HG02840 (cell line): ENCODE measurements at regions not wholly inside any gene's neighbourhood (a gene's known extent, or its start where the extent isn't known, plus 50 kb on each side); places are given as distances from the start of the nearest gene placed in this dataset.
"Not testable (repeated sequence)": the region's sequence is repeated elsewhere in the genome, so short reads cannot be mapped to it uniquely, and the experiment has no call there.

Source experiments
- ATAC-seq: cut with Tn5 transposase; IDR thresholded peaks from one replicate; pipeline ENCODE4 v1.9.1; 2021; ENCODE audit warnings: mild to moderate bottlenecking, moderate library complexity, moderate number of reproducible peaks; ENCODE audit not compliant: unreplicated experiment, low FRiP score

DNA sequence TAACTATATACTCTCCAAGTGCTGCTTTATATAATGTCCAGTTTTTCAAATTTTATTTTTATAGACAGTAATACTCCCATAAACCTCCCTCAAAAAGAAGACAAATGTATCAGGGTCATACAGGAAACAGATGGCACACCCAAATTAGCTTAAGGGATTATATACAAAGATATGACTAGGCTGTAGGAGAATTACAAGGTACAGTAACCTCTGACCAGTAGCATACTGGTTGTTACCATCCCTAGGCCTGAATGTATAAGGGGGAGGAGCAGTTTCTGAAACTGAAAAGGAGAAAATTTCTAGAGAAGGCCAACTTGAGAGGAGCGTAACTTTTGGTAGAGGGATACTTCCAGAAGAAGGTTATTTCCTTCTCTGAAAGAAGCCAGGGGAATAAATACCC, 122.6 kb upstream of the NBPF19 start:
- ATAC-seq = not testable (repeated sequence)

DNA sequence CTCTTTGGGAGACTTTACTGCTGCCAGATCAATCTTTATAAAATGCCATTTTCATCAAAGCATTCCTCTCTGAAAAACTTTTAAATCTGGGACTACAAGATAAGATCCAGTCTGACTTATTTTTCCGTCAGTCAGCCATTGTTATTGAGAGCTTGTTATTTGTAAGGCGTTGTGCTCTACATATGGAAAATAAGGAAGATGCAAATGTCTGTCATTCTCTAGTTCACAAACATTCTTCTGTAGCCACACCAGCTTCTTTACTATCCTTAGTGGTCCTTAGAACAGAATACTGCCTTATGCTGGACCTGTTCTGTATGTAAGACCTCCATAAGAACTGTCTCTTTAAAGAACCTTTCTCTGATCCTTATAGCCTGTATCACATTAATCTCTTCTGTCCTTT, 120.3 kb upstream of the NBPF19 start:
- not testable (repeated sequence) for ATAC-seq

- ATAC-seq = not testable (repeated sequence)
These were observed 119.1 kb upstream of the NBPF19 start for GRCh38 chr1:149355748-149356147.

DNA sequence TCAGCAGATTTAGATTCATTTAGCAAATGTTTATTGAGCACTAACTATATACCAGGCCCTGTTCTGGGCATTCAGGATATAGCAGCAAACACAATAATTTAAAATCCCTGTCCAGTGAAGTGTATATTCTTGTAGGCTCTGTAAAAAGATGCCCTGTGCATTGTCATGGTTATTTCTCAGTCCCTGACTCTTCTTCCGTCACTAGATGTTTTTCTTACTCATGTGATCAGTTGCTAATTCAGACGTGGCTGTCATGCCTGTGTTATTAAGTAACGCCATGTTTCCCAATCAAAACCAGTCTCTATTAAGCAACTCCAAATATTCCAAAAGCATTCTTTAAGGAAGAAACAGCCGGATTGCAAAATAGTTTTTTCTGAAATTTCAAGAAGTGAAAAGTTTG, 118.7 kb upstream of the NBPF19 start:
- not testable (repeated sequence) for ATAC-seq

- ATAC-seq = not testable (repeated sequence)
These were observed 114.5 kb upstream of the NBPF19 start for GRCh38 chr1:149360351-149360750.

DNA sequence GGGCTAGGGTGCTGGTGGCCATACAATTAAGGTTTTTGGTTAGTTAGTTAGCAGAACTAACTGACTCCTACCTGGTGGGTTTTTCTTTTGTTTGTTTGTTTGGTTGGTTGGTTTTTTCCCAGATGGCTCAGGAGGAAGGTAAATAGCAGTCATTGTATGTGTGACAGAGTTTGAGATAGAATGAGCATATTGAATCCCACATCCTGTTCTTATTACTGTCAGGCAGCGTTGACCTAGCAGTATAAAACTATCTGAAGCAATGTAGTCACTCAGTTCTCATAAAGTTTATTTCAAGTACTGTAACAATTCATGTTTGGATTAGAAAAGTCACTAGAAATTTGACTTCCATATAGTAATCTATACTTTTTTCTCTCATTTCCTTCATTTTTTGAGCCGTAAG, 113.5 kb upstream of the NBPF19 start:
- ATAC-seq = not testable (repeated sequence)

GRCh38 chr1:149364188-149364981, 110.5 kb upstream of the NBPF19 start:
- not testable (repeated sequence) for ATAC-seq

DNA sequence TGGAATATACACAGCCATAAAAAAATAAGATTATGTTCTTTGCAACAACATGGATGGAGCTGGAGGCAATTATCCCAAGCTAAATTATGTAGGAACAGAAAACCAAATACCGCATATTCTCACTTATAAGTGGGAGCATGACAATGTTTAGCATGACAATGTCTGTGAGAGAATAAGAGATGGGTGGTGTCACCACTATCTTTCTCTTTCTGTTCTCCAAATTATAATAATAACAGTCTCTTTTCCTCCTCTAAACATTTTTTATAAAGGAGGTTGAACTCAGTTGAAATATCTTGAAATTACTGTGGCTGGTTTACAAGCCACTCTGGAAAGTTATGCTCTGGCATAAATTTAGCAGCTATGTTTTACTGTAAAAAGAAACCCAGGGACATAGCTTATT, 108.4 kb upstream of the NBPF19 start:
- ATAC-seq = not testable (repeated sequence)

GRCh38 chr1:149367472-149368044, 107.3 kb upstream of the NBPF19 start:
- ATAC-seq = not testable (repeated sequence)

DNA sequence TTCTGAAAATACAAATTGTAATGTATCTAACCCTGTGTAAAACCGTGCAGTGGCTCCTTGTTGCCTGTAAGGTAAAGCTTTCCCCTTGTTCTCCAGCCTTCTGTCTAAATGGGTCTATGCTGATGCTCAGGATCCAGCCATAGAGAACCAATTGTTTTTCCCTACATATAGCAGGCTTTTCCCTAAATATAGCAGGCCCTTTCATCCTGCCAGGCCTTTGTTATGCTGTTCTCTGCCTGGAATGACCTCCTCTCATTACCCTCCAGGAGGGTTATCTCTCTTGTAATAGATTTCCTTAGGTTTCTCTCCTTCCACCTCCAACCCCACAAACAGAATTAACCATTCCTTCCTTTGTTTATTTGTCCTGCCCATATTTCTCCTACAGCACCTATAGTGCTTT, 106.5 kb upstream of the NBPF19 start:
- not testable (repeated sequence) for ATAC-seq

GRCh38 chr1:149369081-149369480, 105.8 kb upstream of the NBPF19 start:
- not testable (repeated sequence) for ATAC-seq

- ATAC-seq = not testable (repeated sequence)
These were observed 102.9 kb upstream of the NBPF19 start for GRCh38 chr1:149371955-149372354.

DNA sequence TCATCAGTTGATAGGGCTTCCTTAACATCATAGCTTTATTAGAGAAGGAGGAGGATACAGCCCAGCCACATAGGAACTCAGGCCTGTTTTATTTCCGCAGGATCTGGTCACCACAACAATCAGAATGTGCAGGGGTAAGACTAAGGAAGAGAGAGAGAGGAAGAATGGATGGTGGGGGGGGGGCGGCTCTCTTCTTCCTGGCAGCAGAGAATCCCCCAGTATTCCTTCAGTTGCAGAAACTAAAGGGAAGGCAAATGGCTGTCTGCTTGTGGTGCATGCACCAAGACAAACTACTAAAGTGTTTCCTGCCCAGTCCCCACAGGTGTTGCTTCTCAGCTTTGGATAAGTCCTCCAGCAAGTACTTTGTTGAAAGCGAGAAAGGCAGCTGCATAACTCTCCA, 96.4 kb upstream of the NBPF19 start:
- ATAC-seq = not testable (repeated sequence)

DNA sequence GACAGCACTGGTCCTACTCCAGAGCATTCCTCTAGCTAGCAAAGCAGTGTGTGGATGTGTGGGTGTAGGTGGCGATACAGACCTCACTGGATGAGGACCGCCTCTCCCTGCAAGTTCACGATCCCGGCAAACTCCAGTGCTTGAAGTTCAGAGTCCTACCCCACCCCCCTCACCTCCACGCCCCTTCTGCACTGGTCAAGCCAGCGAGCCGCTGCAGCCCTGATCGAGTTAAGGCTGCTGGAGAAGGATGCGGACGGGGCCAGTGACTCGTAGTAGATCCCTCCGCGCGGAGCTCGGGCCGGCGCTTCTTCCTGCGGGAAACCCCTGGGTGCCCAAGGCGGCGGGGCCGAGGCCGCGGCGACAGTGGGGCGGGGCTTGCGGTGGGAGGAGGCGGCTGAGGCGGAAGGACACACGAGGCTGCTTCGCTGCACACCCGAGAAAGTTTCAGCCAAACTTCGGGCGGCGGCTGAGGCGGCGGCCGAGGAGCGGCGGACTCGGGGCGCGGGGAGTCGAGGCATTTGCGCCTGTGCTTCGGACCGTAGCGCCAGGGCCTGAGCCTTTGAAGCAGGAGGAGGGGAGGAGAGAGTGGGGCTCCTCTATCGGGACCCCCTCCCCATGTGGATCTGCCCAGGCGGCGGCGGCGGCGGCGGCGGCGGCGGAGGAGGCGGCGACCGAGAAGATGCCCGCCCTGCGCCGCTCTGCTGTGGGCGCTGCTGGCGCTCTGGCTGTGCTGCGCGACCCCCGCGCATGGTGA, 84.5 kb upstream of the NBPF19 start:
- ATAC-seq = not testable (repeated sequence)

DNA sequence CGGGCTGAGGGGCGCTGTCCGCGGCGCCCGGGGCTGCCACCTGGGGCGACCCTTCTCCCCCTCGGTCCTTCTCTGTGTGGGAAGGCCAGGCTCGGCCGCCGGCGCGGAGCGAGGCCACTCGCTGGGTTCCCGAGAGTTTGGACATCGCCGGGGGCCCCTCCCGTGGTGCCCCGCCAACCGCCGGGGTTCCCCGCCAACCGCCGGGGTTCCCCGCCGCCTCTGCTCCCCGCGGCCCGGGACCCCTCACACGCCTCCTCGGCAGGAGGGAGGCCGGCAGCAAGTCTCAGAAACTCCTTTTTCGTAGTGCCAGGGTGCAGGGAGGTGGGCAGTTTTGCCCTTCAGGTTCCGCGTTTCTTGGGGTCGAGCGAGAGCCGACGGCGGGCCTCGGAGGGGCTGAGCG, 83.9 kb upstream of the NBPF19 start:
- ATAC-seq = not testable (repeated sequence)

DNA sequence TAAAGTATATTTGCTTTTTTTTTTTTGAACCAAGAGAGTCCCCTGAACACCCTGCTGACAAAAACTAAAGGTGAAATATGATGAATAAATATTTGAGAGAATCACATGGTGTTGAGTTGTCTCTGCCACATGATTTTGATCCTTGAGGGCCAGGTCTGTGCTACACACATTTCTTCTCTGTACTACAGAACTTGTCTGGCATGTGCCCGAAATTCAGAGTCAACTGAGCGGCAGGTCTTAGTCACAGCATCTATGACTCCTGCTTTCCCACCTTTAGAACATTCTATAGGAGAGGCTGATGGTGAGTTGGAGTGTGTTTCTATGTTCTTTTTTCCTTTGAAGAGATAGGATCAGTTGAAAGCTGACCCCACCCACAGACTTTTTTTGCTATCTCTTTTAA, 79.0 kb upstream of the NBPF19 start:
- ATAC-seq = not testable (repeated sequence)

GRCh38 chr1:149398527-149398926, 76.3 kb upstream of the NBPF19 start:
- not testable (repeated sequence) for ATAC-seq

- not testable (repeated sequence) for ATAC-seq
These were observed 66.4 kb upstream of the NBPF19 start for GRCh38 chr1:149408404-149408803.

- not testable (repeated sequence) for ATAC-seq
These were observed 59.5 kb upstream of the NBPF19 start for GRCh38 chr1:149415373-149415772.

GRCh38 chr1:149418782-149419181, 56.1 kb upstream of the NBPF19 start:
- ATAC-seq = not testable (repeated sequence)

- not testable (repeated sequence) for ATAC-seq
These were observed 51.7 kb upstream of the NBPF19 start for GRCh38 chr1:149423122-149423521.
